ENCODE measurements at regions not wholly inside any gene's neighbourhood (a gene's known extent, or its start where the extent isn't known, plus 50 kb on each side); places are given as distances from the start of the nearest gene placed in this dataset.

DNA sequence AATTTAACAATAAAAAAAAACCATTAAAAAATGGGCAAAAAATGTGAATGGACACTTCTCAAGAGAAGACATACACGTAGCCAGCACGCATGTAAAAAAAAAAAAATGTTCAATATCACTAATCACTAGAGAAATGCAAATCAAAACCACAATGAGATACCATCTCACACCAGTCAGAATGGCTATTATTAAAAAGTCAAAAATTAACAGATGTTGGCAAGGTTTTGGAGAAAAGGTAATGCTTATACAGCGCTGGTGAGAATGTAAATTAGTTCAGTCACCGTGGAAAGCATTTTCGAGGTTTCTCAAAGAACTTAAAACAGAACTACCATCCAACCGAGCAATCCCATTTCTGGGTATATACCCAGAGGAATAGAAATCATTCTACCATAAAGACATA is 1091.5 kb upstream of the B3GALT2 start:
- no peak overlapping the region for H3K27ac ChIP-seq
- no peaks in the 10 kb centered on the region for H3K4me1 ChIP-seq (replicated peaks)
- no peaks in the 10 kb centered on the region for H3K36me3 ChIP-seq
- H3K4me3 ChIP-seq: no peak overlapping the region
- H3K9me3 ChIP-seq (replicated peaks): no peaks in the 10 kb centered on the region
- no peak for DNase-seq (ENCODE audit: low read depth in 1 of 2, low spot score in 2 of 2)
- H3K27me3 ChIP-seq (replicated peaks): no peaks in the 10 kb centered on the region

- Histone ChIP-seq H3K4me1 (replicated peaks) (no peaks in the 10 kb centered on the region), H3K27me3 (replicated peaks) (no peaks in the 10 kb centered on the region), H3K9me3 (replicated peaks) (no peaks in the 10 kb centered on the region), H3K4me3 (no peak overlapping the region), H3K36me3 (no peaks in the 10 kb centered on the region), H3K27ac (no peak overlapping the region)
- DNase-seq (ENCODE audit: low read depth in 1 of 2, low spot score in 2 of 2): no peak
Measured at GRCh38 chr1:194273660-194274059, 1087.2 kb upstream of the B3GALT2 start.

- no peak for DNase-seq (ENCODE audit: low read depth in 1 of 2, low spot score in 2 of 2)
Measured at GRCh38 chr1:194268839-194269238, 1082.4 kb upstream of the B3GALT2 start.

DNA sequence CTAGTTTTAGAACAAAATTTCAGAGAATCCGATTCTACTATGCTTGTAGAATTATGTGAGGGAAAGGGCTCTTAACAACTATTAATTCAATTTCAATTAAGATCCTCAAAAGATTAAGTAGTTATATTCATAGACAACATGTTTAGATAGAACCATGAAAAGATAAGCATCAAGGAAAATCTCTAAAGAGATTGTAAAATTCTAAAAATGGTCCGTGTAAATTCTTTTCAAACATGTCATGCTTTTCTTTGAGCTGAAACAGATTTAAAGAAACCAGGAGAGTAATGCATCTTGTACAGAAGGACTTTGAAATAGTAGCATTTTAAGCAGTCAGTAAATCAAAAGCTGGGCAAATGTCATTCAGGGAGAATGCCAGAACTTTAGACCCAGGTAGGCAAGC is 1080.6 kb upstream of the B3GALT2 start:
- Histone ChIP-seq H3K27me3 (replicated peaks) (no peaks in the 10 kb centered on the region), H3K27ac (no peak overlapping the region), H3K4me3 (no peak overlapping the region), H3K9me3 (replicated peaks) (no peaks in the 10 kb centered on the region), H3K4me1 (replicated peaks) (no peaks in the 10 kb centered on the region), H3K36me3 (no peaks in the 10 kb centered on the region)
- no peak for DNase-seq (ENCODE audit: low read depth in 1 of 2, low spot score in 2 of 2)

More at GRCh38 chr1:194268839-194269238, 1082.4 kb upstream of the B3GALT2 start:
- Histone ChIP-seq H3K4me3 (no peak overlapping the region), H3K36me3 (no peaks in the 10 kb centered on the region), H3K27me3 (replicated peaks) (no peaks in the 10 kb centered on the region), H3K9me3 (replicated peaks) (no peaks in the 10 kb centered on the region), H3K27ac (no peak overlapping the region), H3K4me1 (replicated peaks) (no peaks in the 10 kb centered on the region)

DNA sequence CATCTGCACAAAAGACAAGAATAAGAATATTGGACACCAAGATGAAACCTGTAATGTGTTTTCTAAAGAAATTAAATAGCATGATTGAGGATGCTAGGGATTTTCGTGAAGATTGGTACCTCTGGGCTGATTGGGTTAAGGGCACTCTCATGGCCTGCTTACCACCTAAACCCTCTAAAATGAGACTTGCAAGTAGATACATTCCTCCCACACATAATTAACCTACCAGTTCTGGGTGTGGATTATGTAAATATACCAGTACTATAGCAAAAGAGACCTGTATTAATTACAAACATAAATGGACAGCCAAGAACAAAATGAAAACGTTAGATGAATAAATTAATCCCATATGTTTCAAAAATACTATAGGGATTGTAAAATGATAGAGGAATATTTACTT is 1069.6 kb upstream of the B3GALT2 start:
- Histone ChIP-seq H3K9me3 (replicated peaks) (no peaks in the 10 kb centered on the region), H3K4me1 (replicated peaks) (no peaks in the 10 kb centered on the region), H3K4me3 (no peak overlapping the region), H3K27me3 (replicated peaks) (no peaks in the 10 kb centered on the region), H3K36me3 (no peaks in the 10 kb centered on the region), H3K27ac (no peak overlapping the region)
- no peak for DNase-seq (ENCODE audit: low read depth in 1 of 2, low spot score in 2 of 2)

DNA sequence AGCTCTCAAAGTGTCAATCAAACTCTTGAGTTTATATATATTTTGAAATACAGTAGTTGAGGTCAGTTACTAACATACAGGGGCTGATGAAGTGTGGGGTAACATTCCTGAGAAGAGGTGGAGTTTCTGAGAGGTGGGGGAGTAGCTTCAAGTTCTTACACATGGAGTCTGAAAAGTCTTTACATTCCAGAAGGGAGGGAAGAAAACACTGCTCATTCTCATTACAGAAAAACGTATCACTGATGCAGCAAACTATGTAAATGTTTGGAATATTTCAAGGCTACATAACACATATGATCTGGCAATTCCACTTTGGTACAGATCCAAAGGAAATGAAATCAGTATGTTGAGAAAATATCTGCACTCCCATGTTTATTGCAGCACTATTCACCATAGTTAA is 1065.8 kb upstream of the B3GALT2 start:
- DNase-seq (ENCODE audit: low read depth in 1 of 2, low spot score in 2 of 2): no peak
- Histone ChIP-seq H3K27ac (no peak overlapping the region), H3K27me3 (replicated peaks) (no peaks in the 10 kb centered on the region), H3K4me3 (no peak overlapping the region), H3K36me3 (no peaks in the 10 kb centered on the region), H3K9me3 (replicated peaks) (no peaks in the 10 kb centered on the region), H3K4me1 (replicated peaks) (no peaks in the 10 kb centered on the region)

DNA sequence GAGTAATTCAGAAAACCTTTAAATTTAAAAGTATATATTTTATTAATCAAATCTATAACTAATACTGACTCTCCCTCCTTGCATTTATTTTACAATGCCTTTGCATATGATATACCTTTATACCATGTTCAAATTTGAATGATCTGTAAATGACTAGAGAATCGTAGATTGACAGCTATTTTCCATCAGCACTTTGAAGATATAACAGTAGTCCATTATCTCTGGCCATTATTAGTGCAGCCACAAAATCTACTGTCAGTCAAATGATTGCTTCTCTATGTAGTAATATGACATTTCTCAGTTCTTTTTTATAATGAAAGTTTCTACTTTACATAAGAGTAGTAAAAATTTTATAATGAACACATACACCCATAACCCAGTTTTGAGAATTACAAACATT is 1054.8 kb upstream of the B3GALT2 start:
- Histone ChIP-seq H3K27me3 (replicated peaks) (no peaks in the 10 kb centered on the region), H3K4me3 (no peak overlapping the region), H3K27ac (no peak overlapping the region), H3K36me3 (no peaks in the 10 kb centered on the region), H3K9me3 (replicated peaks) (no peaks in the 10 kb centered on the region), H3K4me1 (replicated peaks) (no peaks in the 10 kb centered on the region)
- DNase-seq (ENCODE audit: low read depth in 1 of 2, low spot score in 2 of 2): no peak

DNA sequence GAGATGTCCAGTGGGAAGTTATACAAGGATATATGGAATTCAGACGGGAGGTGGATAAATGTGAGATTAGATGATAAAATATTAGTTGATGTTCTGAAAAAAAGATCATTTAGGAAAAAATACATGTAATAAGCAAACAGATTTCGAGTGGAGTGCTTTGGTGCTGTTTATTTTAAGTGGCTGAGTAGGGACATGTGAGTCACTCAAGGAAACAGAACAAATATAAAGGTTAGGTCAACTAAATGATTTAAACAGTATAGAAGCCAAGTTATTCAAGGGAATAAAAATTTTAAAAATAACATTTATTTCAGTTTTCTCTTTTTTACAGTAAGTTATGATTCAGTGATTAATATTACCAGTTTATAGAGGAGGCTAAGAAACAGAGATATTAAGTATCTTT is 1046.7 kb upstream of the B3GALT2 start:
- H3K9me3 ChIP-seq (replicated peaks): no peaks in the 10 kb centered on the region
- H3K36me3 ChIP-seq: no peaks in the 10 kb centered on the region
- H3K4me3 ChIP-seq: no peak overlapping the region
- no peaks in the 10 kb centered on the region for H3K4me1 ChIP-seq (replicated peaks)
- H3K27me3 ChIP-seq (replicated peaks): no peaks in the 10 kb centered on the region
- no peak overlapping the region for H3K27ac ChIP-seq
- DNase-seq (ENCODE audit: low read depth in 1 of 2, low spot score in 2 of 2): no peak

GRCh38 chr1:194230351-194231144 is 1044.1 kb upstream of the B3GALT2 start:
- Histone ChIP-seq H3K27ac (no peak overlapping the region), H3K27me3 (replicated peaks) (no peaks in the 10 kb centered on the region), H3K4me3 (no peak overlapping the region), H3K9me3 (replicated peaks) (no peaks in the 10 kb centered on the region), H3K36me3 (no peaks in the 10 kb centered on the region), H3K4me1 (replicated peaks) (no peaks in the 10 kb centered on the region)
- no peak for DNase-seq (ENCODE audit: low read depth in 1 of 2, low spot score in 2 of 2)

- Histone ChIP-seq H3K9me3 (replicated peaks) (no peaks in the 10 kb centered on the region), H3K36me3 (no peaks in the 10 kb centered on the region), H3K27me3 (replicated peaks) (no peaks in the 10 kb centered on the region), H3K4me3 (no peak overlapping the region), H3K4me1 (replicated peaks) (no peaks in the 10 kb centered on the region), H3K27ac (no peak overlapping the region)
- DNase-seq (ENCODE audit: low read depth in 1 of 2, low spot score in 2 of 2): no peak
Measured at GRCh38 chr1:194228427-194228826, 1042.0 kb upstream of the B3GALT2 start.

DNA sequence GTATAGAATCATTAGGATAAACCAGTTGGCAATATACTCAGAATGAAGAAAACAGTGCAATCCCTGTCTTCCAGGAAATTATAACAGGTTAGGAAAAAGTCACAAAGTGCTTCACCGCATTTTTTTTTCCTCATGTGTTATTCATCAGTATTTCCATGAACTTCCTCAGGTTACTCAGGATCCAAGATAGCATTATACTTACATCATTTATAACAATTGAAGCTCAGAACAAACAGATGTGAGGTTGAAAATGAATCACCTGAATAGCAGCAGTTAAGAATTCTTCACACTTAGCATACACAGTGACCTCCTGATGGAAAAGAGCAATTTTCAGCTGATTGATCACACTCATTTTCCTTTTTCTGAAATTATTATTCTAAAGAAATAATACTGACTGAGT is 1040.7 kb upstream of the B3GALT2 start:
- Histone ChIP-seq H3K4me3 (no peak overlapping the region), H3K36me3 (no peaks in the 10 kb centered on the region), H3K4me1 (replicated peaks) (no peaks in the 10 kb centered on the region), H3K27me3 (replicated peaks) (no peaks in the 10 kb centered on the region), H3K9me3 (replicated peaks) (no peaks in the 10 kb centered on the region), H3K27ac (no peak overlapping the region)
- DNase-seq (ENCODE audit: low read depth in 1 of 2, low spot score in 2 of 2): no peak

GRCh38 chr1:194225821-194226220 is 1039.4 kb upstream of the B3GALT2 start:
- Histone ChIP-seq H3K4me1 (replicated peaks) (no peaks in the 10 kb centered on the region), H3K4me3 (no peak overlapping the region), H3K9me3 (replicated peaks) (no peaks in the 10 kb centered on the region), H3K27me3 (replicated peaks) (no peaks in the 10 kb centered on the region), H3K36me3 (no peaks in the 10 kb centered on the region), H3K27ac (no peak overlapping the region)
- DNase-seq (ENCODE audit: low read depth in 1 of 2, low spot score in 2 of 2): no peak

- Histone ChIP-seq H3K36me3 (no peaks in the 10 kb centered on the region), H3K4me1 (replicated peaks) (no peaks in the 10 kb centered on the region), H3K4me3 (no peak overlapping the region), H3K27ac (no peak overlapping the region), H3K27me3 (replicated peaks) (no peaks in the 10 kb centered on the region), H3K9me3 (replicated peaks) (no peaks in the 10 kb centered on the region)
- DNase-seq (ENCODE audit: low read depth in 1 of 2, low spot score in 2 of 2): no peak
Measured at GRCh38 chr1:194223596-194223995, 1037.2 kb upstream of the B3GALT2 start.

DNA sequence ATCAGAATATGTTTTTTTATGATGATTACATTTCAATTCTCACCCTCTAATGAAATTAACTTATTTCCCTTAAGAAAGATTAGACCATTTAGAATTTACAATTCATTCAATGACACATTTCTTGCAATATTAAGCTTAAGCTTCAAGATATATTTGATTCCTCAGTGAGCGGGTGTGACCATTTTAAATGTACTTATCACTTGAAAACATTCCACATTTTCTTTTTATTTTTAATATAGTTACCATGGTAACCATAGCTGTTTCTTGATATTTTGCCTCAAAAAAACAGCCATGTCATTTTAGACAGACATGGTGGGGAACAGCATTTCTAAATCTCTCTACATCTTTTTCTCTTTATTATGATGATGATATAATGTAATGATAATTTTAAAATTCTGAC is 1029.0 kb upstream of the B3GALT2 start:
- no peaks in the 10 kb centered on the region for H3K27me3 ChIP-seq (replicated peaks)
- no peaks in the 10 kb centered on the region for H3K36me3 ChIP-seq
- no peak for DNase-seq (ENCODE audit: low read depth in 1 of 2, low spot score in 2 of 2)
- H3K4me1 ChIP-seq (replicated peaks): no peaks in the 10 kb centered on the region
- H3K27ac ChIP-seq: no peak overlapping the region
- no peaks in the 10 kb centered on the region for H3K9me3 ChIP-seq (replicated peaks)
- H3K4me3 ChIP-seq: no peak overlapping the region

- no peak for DNase-seq (ENCODE audit: low read depth in 1 of 2, low spot score in 2 of 2)
- H3K4me1 ChIP-seq (replicated peaks): no peaks in the 10 kb centered on the region
- H3K27ac ChIP-seq: no peak overlapping the region
- no peaks in the 10 kb centered on the region for H3K27me3 ChIP-seq (replicated peaks)
- H3K36me3 ChIP-seq: no peaks in the 10 kb centered on the region
- no peak overlapping the region for H3K4me3 ChIP-seq
- no peaks in the 10 kb centered on the region for H3K9me3 ChIP-seq (replicated peaks)
Measured at GRCh38 chr1:194214735-194215134, 1028.3 kb upstream of the B3GALT2 start.

Data from SJSA1 (cell line).